ENCODE measurements at regions not wholly inside any gene's neighbourhood (a gene's known extent, or its start where the extent isn't known, plus 50 kb on each side); places are given as distances from the start of the nearest gene placed in this dataset.
"Not testable (repeated sequence)": the region's sequence is repeated elsewhere in the genome, so short reads cannot be mapped to it uniquely, and the experiment has no call there.

GRCh38 chr3:104906001-104906639 lies 460.6 kb upstream of the ALCAM start:
- no peak for DNase-seq

- DNase-seq, result no peak
These were observed 459.2 kb upstream of the ALCAM start for GRCh38 chr3:104907507-104907906.

- no peak for DNase-seq
These were observed 457.9 kb upstream of the ALCAM start for GRCh38 chr3:104908761-104909160.

GRCh38 chr3:104909198-104909597 lies 457.5 kb upstream of the ALCAM start:
- DNase-seq, result no peak

- DNase-seq, result no peak
These were observed 457.0 kb upstream of the ALCAM start for GRCh38 chr3:104909721-104910120.

- DNase-seq, result no peak
These were observed 455.3 kb upstream of the ALCAM start for GRCh38 chr3:104911376-104911775.

GRCh38 chr3:104916971-104917370 lies 449.7 kb upstream of the ALCAM start:
- no peak for DNase-seq

GRCh38 chr3:104920512-104920911 lies 446.2 kb upstream of the ALCAM start:
- DNase-seq, result no peak

- DNase-seq, result no peak
These were observed 432.7 kb upstream of the ALCAM start for GRCh38 chr3:104933972-104934371.

GRCh38 chr3:104935613-104936012 lies 431.1 kb upstream of the ALCAM start:
- no peak for DNase-seq

- DNase-seq, result no peak
These were observed 427.5 kb upstream of the ALCAM start for GRCh38 chr3:104939196-104939595.

GRCh38 chr3:104941785-104942184 lies 424.9 kb upstream of the ALCAM start:
- DNase-seq, result no peak

- no peak for DNase-seq
These were observed 422.7 kb upstream of the ALCAM start for GRCh38 chr3:104943974-104944373.

- DNase-seq, result no peak
These were observed 418.8 kb upstream of the ALCAM start for GRCh38 chr3:104947943-104948342.

- DNase-seq, result not testable (repeated sequence)
These were observed 416.9 kb upstream of the ALCAM start for GRCh38 chr3:104949810-104950209.

GRCh38 chr3:104951426-104951825 lies 415.3 kb upstream of the ALCAM start:
- DNase-seq, result no peak

GRCh38 chr3:104952146-104952972 lies 414.4 kb upstream of the ALCAM start:
- DNase-seq, result no peak

- no peak for DNase-seq
These were observed 409.9 kb upstream of the ALCAM start for GRCh38 chr3:104956620-104957345.

- no peak for DNase-seq
These were observed 406.1 kb upstream of the ALCAM start for GRCh38 chr3:104960579-104960978.

GRCh38 chr3:104961851-104962250 lies 404.9 kb upstream of the ALCAM start:
- no peak for DNase-seq

GRCh38 chr3:104974316-104974715 lies 392.4 kb upstream of the ALCAM start:
- DNase-seq, result no peak

GRCh38 chr3:104977719-104978118 lies 389.0 kb upstream of the ALCAM start:
- no peak for DNase-seq

GRCh38 chr3:104982130-104982529 lies 384.6 kb upstream of the ALCAM start:
- no peak for DNase-seq

- DNase-seq, result no peak
These were observed 378.9 kb upstream of the ALCAM start for GRCh38 chr3:104987859-104988258.
